IMR-90 (cell line): ENCODE measurements at regions not wholly inside any gene's neighbourhood (a gene's known extent, or its start where the extent isn't known, plus 50 kb on each side); places are given as distances from the start of the nearest gene placed in this dataset.

Experiments
- ATAC-seq: fragments of 200-7000 bp; cut with Tn5 transposase; 2 replicates; pipeline ENCODE4 v1.9.1; 2020; ENCODE audit warnings: low read depth, mild to moderate bottlenecking, moderate library complexity
- BruUV-seq: library from RNA; stranded (reverse); fragments of 400-500 nt; replicated peaks from 2 replicates; lab custom pipeline; 2021; lab: Mats Ljungman, UMichigan
- CTCF ChIA-PET: fragments of 300-600 bp; formaldehyde crosslinking; extraction: SDS; loops from one replicate; lab custom pipeline; 2021; ENCODE audit warnings: antibody characterized with exemption; lab: Yijun Ruan, JAX
- POLR2A ChIA-PET: fragments of 300-600 bp; sonication (Branson Sonifier 250); formaldehyde crosslinking; loops from one replicate; lab custom pipeline; 2022; ENCODE audit warnings: antibody characterized with exemption; ENCODE audit not compliant: unreplicated experiment; lab: Charles Lee
- DNase-seq: peaks from one replicate; pipeline ENCODE4 v3.0.0; 2013
- H2AFZ ChIP-seq: replicated peaks from 2 replicates; pipeline ENCODE3; 2013; ENCODE audit warnings: low read length, mild to moderate bottlenecking; ENCODE audit not compliant: poor library complexity
- H2AK5ac ChIP-seq: 2 replicates; pipeline ENCODE4 v1.6.1; 2013; ENCODE audit warnings: low read depth, low read length, inconsistent platforms
- H2AK9ac ChIP-seq: replicated peaks from 2 replicates; pipeline ENCODE3; 2013; ENCODE audit warnings: mild to moderate bottlenecking, low read depth, low read length, moderate library complexity; ENCODE audit not compliant: poor library complexity
- H2BK120ac ChIP-seq: 2 replicates; pipeline ENCODE4 v1.6.1; 2013; ENCODE audit warnings: low read depth, low read length, inconsistent platforms
- H2BK15ac ChIP-seq: 3 replicates; pipeline ENCODE4 v1.6.1; 2013; ENCODE audit warnings: low read depth, low read length, inconsistent platforms
- H2BK20ac ChIP-seq: 2 replicates; pipeline ENCODE4 v1.6.1; 2013; ENCODE audit warnings: low read depth, mild to moderate bottlenecking, inconsistent platforms, low read length, moderate library complexity
- H2BK5ac ChIP-seq: 2 replicates; pipeline ENCODE4 v1.6.1; 2013; ENCODE audit warnings: mild to moderate bottlenecking, low read depth, low read length, inconsistent platforms; ENCODE audit not compliant: poor library complexity, severe bottlenecking
- H3K14ac ChIP-seq: replicated peaks from 2 replicates; pipeline ENCODE4 v1.6.1; 2013; ENCODE audit warnings: low read depth, low read length, inconsistent platforms
- H3K18ac ChIP-seq: 2 replicates; pipeline ENCODE4 v1.6.1; 2013; ENCODE audit warnings: low read depth, low read length, control low read depth
- H3K23ac ChIP-seq: 2 replicates; pipeline ENCODE4 v1.6.1; 2013; ENCODE audit warnings: low read depth, low read length, inconsistent platforms
- H3K27ac ChIP-seq: 2 replicates; pipeline ENCODE4 v1.5.1; 2013; ENCODE audit warnings: mild to moderate bottlenecking, control low read depth, low read length; ENCODE audit not compliant: insufficient read depth
- H3K27me3 ChIP-seq: 2 replicates; pipeline ENCODE4 v1.6.1; 2013; ENCODE audit warnings: low read length; ENCODE audit not compliant: control insufficient read depth, insufficient read depth
- H3K36me3 ChIP-seq: 2 replicates; pipeline ENCODE4 v1.6.1; 2013; ENCODE audit warnings: low read length, mixed read lengths; ENCODE audit not compliant: control insufficient read depth, insufficient read depth
- H3K4ac ChIP-seq: 2 replicates; pipeline ENCODE4 v1.6.1; 2013; ENCODE audit warnings: low read depth, low read length, inconsistent platforms
- H3K4me1 ChIP-seq: 2 replicates; pipeline ENCODE4 v1.6.1; 2013; ENCODE audit warnings: low read length, mixed read lengths; ENCODE audit not compliant: control insufficient read depth, insufficient read depth
- H3K4me2 ChIP-seq: 2 replicates; pipeline ENCODE4 v1.6.1; 2013; ENCODE audit warnings: low read depth, mild to moderate bottlenecking, control low read depth, low read length, moderate library complexity
- H3K4me3 ChIP-seq: 2 replicates; pipeline ENCODE4 v1.5.1; 2013; ENCODE audit warnings: low read depth, mild to moderate bottlenecking, control low read depth, low read length, moderate library complexity; ENCODE audit not compliant: insufficient read depth
- H3K56ac ChIP-seq: 2 replicates; pipeline ENCODE4 v1.6.1; 2013; ENCODE audit warnings: low read length, inconsistent platforms; ENCODE audit not compliant: insufficient read depth; ENCODE audit errors: extremely low read depth
- H3K79me1 ChIP-seq, 2 experiments: 2 replicates each; pipeline ENCODE4 v1.6.1; 2013; ENCODE audit warnings: low read length in 2 of 2, inconsistent platforms in 1 of 2, low read depth in 1 of 2
- H3K9ac ChIP-seq: 2 replicates; pipeline ENCODE4 v1.6.1; 2013; ENCODE audit warnings: low read depth, low read length, control low read depth
- H3K9me1 ChIP-seq: 2 replicates; pipeline ENCODE4 v1.6.1; 2013; ENCODE audit warnings: low read length, inconsistent platforms; ENCODE audit not compliant: insufficient read depth
- H3K9me3 ChIP-seq: 2 replicates; pipeline ENCODE4 v1.6.1; 2013; ENCODE audit warnings: low read length; ENCODE audit not compliant: control insufficient read depth, insufficient read depth
- H4K20me1 ChIP-seq: 2 replicates; pipeline ENCODE4 v1.6.1; 2013; ENCODE audit warnings: low read length, inconsistent platforms; ENCODE audit not compliant: insufficient read depth
- H4K5ac ChIP-seq: 2 replicates; pipeline ENCODE4 v1.6.1; 2013; ENCODE audit warnings: mild to moderate bottlenecking, low read depth, low read length, control low read depth
- H4K8ac ChIP-seq, 2 experiments: 2 replicates each; pipeline ENCODE4 v1.6.1; 2013; ENCODE audit warnings: low read depth in 2 of 2, low read length in 2 of 2, control low read depth in 1 of 2, inconsistent platforms in 1 of 2
- H4K91ac ChIP-seq: 2 replicates; pipeline ENCODE4 v1.6.1; 2013; ENCODE audit warnings: low read depth, low read length, inconsistent platforms; ENCODE audit not compliant: insufficient read depth
- CHD1 ChIP-seq: IDR thresholded peaks from 2 replicates; pipeline ENCODE4 v1.6.1; 2012; ENCODE audit warnings: low read depth, low read length, improper control_type of control experiment
- MAZ ChIP-seq: IDR thresholded peaks from 2 replicates; pipeline ENCODE4 v1.6.1; 2012; ENCODE audit warnings: low read depth, mild to moderate bottlenecking, low read length, improper control_type of control experiment, moderate library complexity, borderline replicate concordance
- MXI1 ChIP-seq: IDR thresholded peaks from 2 replicates; pipeline ENCODE4 v1.6.1; 2012; ENCODE audit warnings: low read depth, mild to moderate bottlenecking, low read length, moderate library complexity, borderline replicate concordance
- POLR2A ChIP-seq: IDR thresholded peaks from 2 replicates; pipeline ENCODE4 v1.6.1; 2012; ENCODE audit warnings: mild to moderate bottlenecking, low read depth, low read length
- RAD21 ChIP-seq: IDR thresholded peaks from 2 replicates; pipeline ENCODE4 v1.6.1; 2012; ENCODE audit warnings: low read length, improper control_type of control experiment
- WGBS, 2 experiments: methylation state at CpG; one replicate each; pipeline versions ENCODE4 v1.1.5 to v1.1.7; 2013; ENCODE audit warnings: missing lambda C conversion rate in 2 of 2; ENCODE audit not compliant: insufficient read length in 1 of 2; ENCODE audit errors: extremely low coverage in 2 of 2; 5-methylcytosine and 5-hydroxymethylcytosine counted together
- dilution Hi-C: fragments of 300-500 bp; cut with HindIII; formaldehyde crosslinking; loops from one replicate; pipeline ENCODE4 v1.14.3; 2018; ENCODE audit warnings: low sequenced_read_pairs; ENCODE audit not compliant: unreplicated experiment
- in situ Hi-C: fragments of 300-500 bp; cut with MboI; formaldehyde crosslinking; loops from 3 replicates; pipeline ENCODE4 v1.14.3; 2019; ENCODE audit warnings: low sequenced_read_pairs, inconsistent platforms, mixed read lengths
- intact Hi-C: fragments of 100-400 bp; cut with micrococcal nuclease; formaldehyde crosslinking; loops from 2 replicates; pipeline ENCODE4 v1.10.0; 2022
- TF ChIP-seq, protein P1 (sequence below): conservative IDR thresholded peaks from 2 replicates; pipeline ENCODE4 v1.5.1; 2012; ENCODE audit warnings: mild to moderate bottlenecking, low read depth, low read length, improper control_type of control experiment
- TF ChIP-seq, protein P2 (sequence below): fragments of 150-350 bp; IDR thresholded peaks from 2 replicates; pipeline ENCODE4 v1.6.1; 2017; ENCODE audit warnings: mild to moderate bottlenecking, antibody characterized with exemption, low read length, low read depth

DNA sequence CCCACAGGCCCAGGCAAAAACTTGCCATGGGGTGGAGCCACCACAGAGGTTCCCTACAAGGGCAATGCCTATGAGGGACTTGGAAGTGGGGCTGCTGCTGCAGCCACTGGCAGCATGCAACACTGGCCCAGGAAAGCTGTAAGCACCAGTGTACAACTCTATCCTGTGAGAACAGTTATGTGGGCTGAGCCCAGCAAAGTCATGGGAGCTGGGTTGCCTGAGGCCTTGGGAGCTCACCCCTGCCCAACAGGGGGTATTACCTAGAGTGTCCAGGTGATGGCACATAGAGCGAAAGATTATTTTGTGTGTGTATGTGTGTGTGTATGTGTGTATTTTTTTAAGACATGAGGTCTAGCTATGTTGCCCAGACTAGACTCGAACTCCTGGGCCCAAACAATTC, 57.0 kb downstream of the TANC2 start:
- no peak overlapping the region for H2BK15ac ChIP-seq
- no peak overlapping the region for H3K4ac ChIP-seq
- no peak overlapping the region for H2BK20ac ChIP-seq
- no peak overlapping the region for H3K14ac ChIP-seq
- no peak overlapping the region for H4K8ac ChIP-seq
- no peak overlapping the region for H3K4me2 ChIP-seq
- H3K27ac ChIP-seq: no peak overlapping the region
- DNase-seq (no peak), ATAC-seq (no peak)
- peaks cover 43% of the 10 kb centered on the region for H4K20me1 ChIP-seq
- POLR2A ChIA-PET: no interaction called here
- H2AK9ac ChIP-seq: no peak overlapping the region
- no peak overlapping the region for H3K23ac ChIP-seq
- no peak overlapping the region for H4K5ac ChIP-seq
- no peak overlapping the region for H2AK5ac ChIP-seq
- in situ Hi-C loops: no loop called here
- CTCF ChIA-PET: no interaction called here
- H3K9me1 ChIP-seq: peaks cover 10% of the 10 kb centered on the region
- intact Hi-C loops: no loop called here
- no peaks in the 10 kb centered on the region; the same call in 1 of the 2 replicates for H3K36me3 ChIP-seq
- 100% methylated on average over 1 of the region's 2 CpGs; no CpG with 5 or more reads in 1 of the 2 experiments for whole genome bisulfite sequencing, 2 experiments
- H3K9me3 ChIP-seq: peaks cover 5% of the 10 kb centered on the region; the same call in 1 of the 2 replicates
- no peak overlapping the region for H3K4me3 ChIP-seq
- peaks cover 2% of the 10 kb centered on the region; the same call in 1 of the 2 replicates for H3K4me1 ChIP-seq
- H4K91ac ChIP-seq: no peak overlapping the region
- H3K56ac ChIP-seq: no peak overlapping the region
- BruUV-seq: no TSS peak
- no peak overlapping the region for H3K18ac ChIP-seq
- H3K9ac ChIP-seq: no peak overlapping the region
- dilution Hi-C loops: no loop called here
- no peak overlapping the region for H2BK120ac ChIP-seq
- no peaks in the 10 kb centered on the region for H3K27me3 ChIP-seq
- H3K79me1 ChIP-seq: peaks cover 31 to 61% of the 10 kb centered on the region in 2 experiments
- H2AFZ ChIP-seq: no peak overlapping the region
- TF ChIP-seq MXI1 (no peak), POLR2A (no peak), RAD21 (no peak), CHD1 (no peak), MAZ (no peak)
- TF ChIP-seq, protein P1, sequence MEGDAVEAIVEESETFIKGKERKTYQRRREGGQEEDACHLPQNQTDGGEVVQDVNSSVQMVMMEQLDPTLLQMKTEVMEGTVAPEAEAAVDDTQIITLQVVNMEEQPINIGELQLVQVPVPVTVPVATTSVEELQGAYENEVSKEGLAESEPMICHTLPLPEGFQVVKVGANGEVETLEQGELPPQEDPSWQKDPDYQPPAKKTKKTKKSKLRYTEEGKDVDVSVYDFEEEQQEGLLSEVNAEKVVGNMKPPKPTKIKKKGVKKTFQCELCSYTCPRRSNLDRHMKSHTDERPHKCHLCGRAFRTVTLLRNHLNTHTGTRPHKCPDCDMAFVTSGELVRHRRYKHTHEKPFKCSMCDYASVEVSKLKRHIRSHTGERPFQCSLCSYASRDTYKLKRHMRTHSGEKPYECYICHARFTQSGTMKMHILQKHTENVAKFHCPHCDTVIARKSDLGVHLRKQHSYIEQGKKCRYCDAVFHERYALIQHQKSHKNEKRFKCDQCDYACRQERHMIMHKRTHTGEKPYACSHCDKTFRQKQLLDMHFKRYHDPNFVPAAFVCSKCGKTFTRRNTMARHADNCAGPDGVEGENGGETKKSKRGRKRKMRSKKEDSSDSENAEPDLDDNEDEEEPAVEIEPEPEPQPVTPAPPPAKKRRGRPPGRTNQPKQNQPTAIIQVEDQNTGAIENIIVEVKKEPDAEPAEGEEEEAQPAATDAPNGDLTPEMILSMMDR: no peak
- TF ChIP-seq, protein P2, sequence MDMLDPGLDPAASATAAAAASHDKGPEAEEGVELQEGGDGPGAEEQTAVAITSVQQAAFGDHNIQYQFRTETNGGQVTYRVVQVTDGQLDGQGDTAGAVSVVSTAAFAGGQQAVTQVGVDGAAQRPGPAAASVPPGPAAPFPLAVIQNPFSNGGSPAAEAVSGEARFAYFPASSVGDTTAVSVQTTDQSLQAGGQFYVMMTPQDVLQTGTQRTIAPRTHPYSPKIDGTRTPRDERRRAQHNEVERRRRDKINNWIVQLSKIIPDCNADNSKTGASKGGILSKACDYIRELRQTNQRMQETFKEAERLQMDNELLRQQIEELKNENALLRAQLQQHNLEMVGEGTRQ: no peak
- no peak overlapping the region for H2BK5ac ChIP-seq
